ENCODE measurements at regions not wholly inside any gene's neighbourhood (a gene's known extent, or its start where the extent isn't known, plus 50 kb on each side); places are given as distances from the start of the nearest gene placed in this dataset.

DNA sequence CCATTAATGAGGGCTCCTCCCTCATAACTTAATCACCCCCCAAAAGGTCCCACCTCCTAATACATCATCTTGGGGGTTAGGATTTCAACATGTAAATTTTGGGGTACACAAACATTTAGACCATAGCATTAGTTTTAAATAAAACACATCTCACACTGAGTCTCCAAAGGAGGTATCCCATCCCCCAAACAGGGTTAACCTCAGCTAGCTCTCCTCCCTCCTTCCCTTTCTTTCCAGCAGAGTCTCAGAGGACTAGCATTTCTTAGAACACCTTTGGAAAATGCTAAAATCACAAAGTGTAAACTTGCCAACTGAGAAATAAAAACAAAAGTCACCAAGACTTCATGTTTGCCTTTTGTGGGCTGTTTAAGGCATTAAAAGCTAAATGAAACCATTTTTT, 51.2 kb upstream of the FOXB1 start:
- no peak for TF ChIP-seq POLR2AphosphoS5 (IDR thresholded peaks at IDR 0.05)
- TF ChIP-seq, protein P1, sequence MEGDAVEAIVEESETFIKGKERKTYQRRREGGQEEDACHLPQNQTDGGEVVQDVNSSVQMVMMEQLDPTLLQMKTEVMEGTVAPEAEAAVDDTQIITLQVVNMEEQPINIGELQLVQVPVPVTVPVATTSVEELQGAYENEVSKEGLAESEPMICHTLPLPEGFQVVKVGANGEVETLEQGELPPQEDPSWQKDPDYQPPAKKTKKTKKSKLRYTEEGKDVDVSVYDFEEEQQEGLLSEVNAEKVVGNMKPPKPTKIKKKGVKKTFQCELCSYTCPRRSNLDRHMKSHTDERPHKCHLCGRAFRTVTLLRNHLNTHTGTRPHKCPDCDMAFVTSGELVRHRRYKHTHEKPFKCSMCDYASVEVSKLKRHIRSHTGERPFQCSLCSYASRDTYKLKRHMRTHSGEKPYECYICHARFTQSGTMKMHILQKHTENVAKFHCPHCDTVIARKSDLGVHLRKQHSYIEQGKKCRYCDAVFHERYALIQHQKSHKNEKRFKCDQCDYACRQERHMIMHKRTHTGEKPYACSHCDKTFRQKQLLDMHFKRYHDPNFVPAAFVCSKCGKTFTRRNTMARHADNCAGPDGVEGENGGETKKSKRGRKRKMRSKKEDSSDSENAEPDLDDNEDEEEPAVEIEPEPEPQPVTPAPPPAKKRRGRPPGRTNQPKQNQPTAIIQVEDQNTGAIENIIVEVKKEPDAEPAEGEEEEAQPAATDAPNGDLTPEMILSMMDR (IDR thresholded peaks at IDR 0.05): no peak
